ENCODE measurements at regions not wholly inside any gene's neighbourhood (a gene's known extent, or its start where the extent isn't known, plus 50 kb on each side); places are given as distances from the start of the nearest gene placed in this dataset.

- Histone ChIP-seq H3K27ac (no peak overlapping the region), H4K20me1 (ENCODE audit: insufficient read depth) (no peaks in the 10 kb centered on the region), H3K9ac (no peak overlapping the region), H3K4me3 (IDR thresholded peaks at IDR 0.05; ENCODE audit: insufficient read depth, low read depth, low read length) (no peak overlapping the region), H3K27me3 (ENCODE audit: insufficient read depth, low read depth) (no peaks in the 10 kb centered on the region), H2AFZ (ENCODE audit: low read depth) (no peak overlapping the region), H3K4me1 (ENCODE audit: low read depth, poor library complexity, severe bottlenecking) (no peaks in the 10 kb centered on the region), H3K79me2 (ENCODE audit: insufficient read depth, low read depth) (no peaks in the 10 kb centered on the region), H3K4me2 (no peak overlapping the region), H3K36me3 (ENCODE audit: insufficient read depth) (no peaks in the 10 kb centered on the region)
- TF ChIP-seq CTCF (conservative IDR thresholded peaks at IDR 0.05; ENCODE audit: low read depth, low read length): no peak
Measured at GRCh38 chr2:75408771-75409170, 152.0 kb downstream of the EVA1A start.

- no peak overlapping the region for H3K27ac ChIP-seq
- H4K20me1 ChIP-seq (ENCODE audit: insufficient read depth): no peaks in the 10 kb centered on the region
- no peaks in the 10 kb centered on the region for H3K36me3 ChIP-seq (ENCODE audit: insufficient read depth)
- no peak overlapping the region for H3K4me2 ChIP-seq
- H2AFZ ChIP-seq (ENCODE audit: low read depth): no peak overlapping the region
- no peaks in the 10 kb centered on the region for H3K4me1 ChIP-seq (ENCODE audit: low read depth, poor library complexity, severe bottlenecking)
- H3K79me2 ChIP-seq (ENCODE audit: insufficient read depth, low read depth): no peaks in the 10 kb centered on the region
- no peak overlapping the region for H3K4me3 ChIP-seq (IDR thresholded peaks at IDR 0.05; ENCODE audit: insufficient read depth, low read depth, low read length)
- no peaks in the 10 kb centered on the region for H3K27me3 ChIP-seq (ENCODE audit: insufficient read depth, low read depth)
- H3K9ac ChIP-seq: no peak overlapping the region
- TF ChIP-seq CTCF (conservative IDR thresholded peaks at IDR 0.05; ENCODE audit: low read depth, low read length): no peak
Measured at GRCh38 chr2:75407038-75407530, 153.7 kb downstream of the EVA1A start.

GRCh38 chr2:75406131-75406581 lies 154.6 kb downstream of the EVA1A start:
- H3K4me1 ChIP-seq (ENCODE audit: low read depth, poor library complexity, severe bottlenecking): no peaks in the 10 kb centered on the region
- H3K4me2 ChIP-seq: no peak overlapping the region
- H3K36me3 ChIP-seq (ENCODE audit: insufficient read depth): no peaks in the 10 kb centered on the region
- no peaks in the 10 kb centered on the region for H4K20me1 ChIP-seq (ENCODE audit: insufficient read depth)
- H2AFZ ChIP-seq (ENCODE audit: low read depth): no peak overlapping the region
- TF ChIP-seq CTCF (conservative IDR thresholded peaks at IDR 0.05; ENCODE audit: low read depth, low read length): no peak
- no peak overlapping the region for H3K9ac ChIP-seq
- H3K27me3 ChIP-seq (ENCODE audit: insufficient read depth, low read depth): no peaks in the 10 kb centered on the region
- H3K27ac ChIP-seq: no peak overlapping the region
- no peaks in the 10 kb centered on the region for H3K79me2 ChIP-seq (ENCODE audit: insufficient read depth, low read depth)
- no peak overlapping the region for H3K4me3 ChIP-seq (IDR thresholded peaks at IDR 0.05; ENCODE audit: insufficient read depth, low read depth, low read length)

GRCh38 chr2:75405000-75405399 lies 155.7 kb downstream of the EVA1A start:
- H3K36me3 ChIP-seq (ENCODE audit: insufficient read depth): no peaks in the 10 kb centered on the region
- H3K27ac ChIP-seq: no peak overlapping the region
- no peak overlapping the region for H3K9ac ChIP-seq
- H3K27me3 ChIP-seq (ENCODE audit: insufficient read depth, low read depth): no peaks in the 10 kb centered on the region
- no peaks in the 10 kb centered on the region for H3K4me1 ChIP-seq (ENCODE audit: low read depth, poor library complexity, severe bottlenecking)
- no peak overlapping the region for H3K4me2 ChIP-seq
- no peaks in the 10 kb centered on the region for H3K79me2 ChIP-seq (ENCODE audit: insufficient read depth, low read depth)
- no peaks in the 10 kb centered on the region for H4K20me1 ChIP-seq (ENCODE audit: insufficient read depth)
- H2AFZ ChIP-seq (ENCODE audit: low read depth): no peak overlapping the region
- H3K4me3 ChIP-seq (IDR thresholded peaks at IDR 0.05; ENCODE audit: insufficient read depth, low read depth, low read length): no peak overlapping the region
- TF ChIP-seq CTCF (conservative IDR thresholded peaks at IDR 0.05; ENCODE audit: low read depth, low read length): no peak

All from KMS-11 (cell line).